GM18951 (cell line): ENCODE measurements at regions not wholly inside any gene's neighbourhood (a gene's known extent, or its start where the extent isn't known, plus 50 kb on each side); places are given as distances from the start of the nearest gene placed in this dataset.

ENCODE experiments used
- POLR2A ChIP-seq: IDR thresholded peaks from 4 replicates; pipeline ENCODE4 v1.6.1; 2011; ENCODE audit warnings: mild to moderate bottlenecking; ENCODE audit not compliant: insufficient read length, insufficient read depth; ENCODE audit errors: extremely low read depth
- in situ Hi-C: fragments of 300-500 bp; cut with MboI; formaldehyde crosslinking; loops from one replicate; pipeline ENCODE4 v1.12.0; 2022; ENCODE audit warnings: low sequenced_read_pairs, mixed read lengths, inconsistent platforms; ENCODE audit not compliant: unreplicated experiment

- in situ Hi-C loops, result no loop called here
- peak; percentile 71 for TF ChIP-seq POLR2A
Observed at GRCh38 chr14:76956316-76957090, 72.0 kb downstream of the IRF2BPL start.

DNA sequence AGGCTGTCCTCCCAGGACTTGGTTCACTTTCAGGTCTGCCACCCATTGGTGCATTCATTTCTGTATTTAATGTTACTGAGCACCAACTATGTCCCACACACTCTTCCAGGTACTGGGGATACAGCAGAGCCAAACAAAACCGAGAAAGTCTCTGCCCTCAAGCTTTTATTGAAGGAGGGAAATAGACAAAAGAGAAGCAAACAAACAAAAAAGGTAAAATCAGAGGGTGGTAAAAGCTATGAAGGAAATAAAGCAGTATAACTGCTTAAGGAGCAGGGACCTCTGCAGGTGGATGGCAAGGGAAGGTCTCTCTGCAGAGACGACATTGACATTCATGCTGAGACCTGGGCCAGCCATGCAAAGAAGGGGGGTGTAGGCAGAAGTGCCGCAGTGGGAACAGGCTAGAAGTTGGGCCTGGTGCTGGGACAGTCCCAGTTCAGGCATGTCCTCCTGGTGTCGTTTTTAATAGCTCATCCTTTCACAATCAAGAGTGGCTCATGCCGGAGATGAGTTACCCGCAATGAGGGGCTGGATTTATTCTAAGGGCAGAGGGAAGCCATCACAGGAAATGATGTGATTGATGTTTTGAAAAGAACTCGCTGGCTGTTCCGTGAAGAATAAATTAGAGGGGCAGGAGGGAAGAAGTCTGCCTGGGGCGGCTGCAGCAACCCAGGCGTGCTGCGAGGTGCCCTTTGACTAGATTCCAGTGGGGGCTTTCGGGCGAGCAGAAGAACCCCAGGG is 72.8 kb downstream of the IRF2BPL start:
- no peak for TF ChIP-seq POLR2A
- in situ Hi-C loops, result no loop called here

- no peak for TF ChIP-seq POLR2A
- in situ Hi-C loops, result no loop called here
Observed at GRCh38 chr14:76954394-76955190, 73.9 kb downstream of the IRF2BPL start.

- in situ Hi-C loops, result no loop called here
- peak; percentile 21 for TF ChIP-seq POLR2A
Observed at GRCh38 chr14:76953311-76953945, 75.1 kb downstream of the IRF2BPL start.

DNA sequence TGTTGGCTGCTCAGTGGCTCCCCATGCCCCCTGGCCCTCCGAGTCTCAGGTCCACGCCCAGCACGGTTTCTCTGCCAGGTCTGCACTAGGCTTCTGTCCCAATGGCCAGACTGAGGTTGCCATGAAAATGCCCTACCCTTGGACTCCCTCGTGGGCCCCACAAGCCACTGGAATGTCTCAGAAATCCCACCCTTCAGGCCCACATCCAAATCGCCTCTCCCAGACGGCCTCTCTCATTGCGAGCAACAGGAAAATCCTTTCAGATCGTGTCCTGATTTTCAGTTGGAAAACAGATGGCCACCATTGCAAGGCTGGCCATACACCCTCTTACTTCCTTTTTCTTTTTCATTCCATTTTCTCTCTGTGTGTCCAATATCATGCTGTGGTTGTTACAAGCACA is 77.3 kb downstream of the IRF2BPL start:
- no peak for TF ChIP-seq POLR2A
- in situ Hi-C loops, result no loop called here

GRCh38 chr14:76950055-76951020 is 78.2 kb downstream of the IRF2BPL start:
- no peak for TF ChIP-seq POLR2A
- in situ Hi-C loops, result no loop called here

DNA sequence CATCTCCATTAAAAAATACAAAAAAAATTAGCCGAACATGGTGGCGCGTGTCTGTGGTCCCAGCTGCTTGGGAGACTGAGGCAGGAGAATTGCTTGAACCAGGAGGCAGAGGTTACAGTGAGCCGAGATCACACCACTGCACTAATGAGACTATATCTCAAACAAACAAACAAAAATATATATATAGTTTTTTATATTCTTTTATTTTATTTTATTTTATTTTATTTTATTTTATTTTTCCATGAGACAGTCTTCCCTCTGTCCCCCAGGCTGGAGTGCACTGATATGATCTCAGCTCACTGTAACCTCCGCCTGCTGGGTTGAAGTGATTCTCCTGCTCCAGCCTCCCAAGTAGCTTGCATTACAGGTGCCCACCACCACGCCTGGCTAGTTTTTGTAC is 79.5 kb downstream of the IRF2BPL start:
- TF ChIP-seq POLR2A, result no peak
- in situ Hi-C loops, result no loop called here

DNA sequence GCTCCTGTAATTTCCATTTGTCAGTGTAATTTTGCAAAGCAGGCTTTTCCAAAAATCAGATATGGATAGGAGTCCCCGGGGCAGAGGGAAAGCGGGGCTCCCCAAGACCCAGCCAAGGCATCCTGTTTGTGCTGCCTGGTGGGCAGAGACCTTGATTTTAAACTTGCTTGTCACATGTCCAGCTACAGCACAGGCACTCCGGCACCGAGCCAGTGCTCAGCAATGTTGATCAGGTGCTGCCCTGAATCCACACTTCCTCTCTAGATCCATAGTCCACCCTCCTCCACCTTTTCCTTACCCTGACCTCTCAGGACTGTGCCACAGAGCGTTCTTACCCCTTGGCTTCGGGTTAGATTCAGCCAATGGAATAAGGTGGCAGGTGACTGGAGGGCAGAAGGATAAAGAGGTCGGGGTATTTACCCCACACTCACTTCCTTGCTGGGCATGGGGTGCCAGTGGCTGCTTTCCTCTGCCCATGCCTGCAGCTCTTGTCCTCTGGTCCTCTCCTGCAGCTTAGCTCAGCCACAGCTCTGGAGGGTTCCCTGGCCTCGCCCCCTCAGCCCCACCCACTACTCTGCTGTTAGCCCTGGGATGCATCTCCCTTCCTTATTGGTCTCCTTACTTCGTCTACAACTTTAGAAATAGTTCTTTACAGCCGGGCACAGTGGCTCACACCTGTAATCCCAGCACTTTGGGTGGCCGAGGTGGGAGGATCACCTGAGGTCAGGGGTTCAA is 80.1 kb downstream of the IRF2BPL start:
- in situ Hi-C loops, result no loop called here
- no peak for TF ChIP-seq POLR2A

DNA sequence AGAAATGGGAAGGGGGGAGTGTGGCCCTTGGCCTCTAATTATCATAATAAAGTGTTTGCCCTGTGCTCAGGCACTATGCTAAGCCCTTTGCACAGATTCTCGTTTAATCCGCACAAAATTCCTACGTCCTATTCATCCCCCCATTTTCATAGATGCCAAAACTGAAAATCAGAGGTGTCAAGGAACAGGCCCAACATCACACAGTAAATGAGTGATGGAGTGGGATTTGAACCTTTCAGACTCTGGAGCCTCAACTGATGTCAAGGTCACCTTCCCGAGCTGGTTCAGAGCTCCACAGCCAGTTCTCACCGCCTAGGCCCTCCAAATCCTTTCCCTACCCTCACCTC is 80.7 kb downstream of the IRF2BPL start:
- in situ Hi-C loops, result no loop called here
- no peak for TF ChIP-seq POLR2A

- in situ Hi-C loops, result no loop called here
- peak; percentile 23 for TF ChIP-seq POLR2A
Observed at GRCh38 chr14:76947078-76947837, 81.2 kb downstream of the IRF2BPL start.

GRCh38 chr14:76946753-76947077 is 81.8 kb downstream of the IRF2BPL start:
- TF ChIP-seq POLR2A, result no peak
- in situ Hi-C loops, result no loop called here
